ENCODE measurements at regions not wholly inside any gene's neighbourhood (a gene's known extent, or its start where the extent isn't known, plus 50 kb on each side); places are given as distances from the start of the nearest gene placed in this dataset.

DNA sequence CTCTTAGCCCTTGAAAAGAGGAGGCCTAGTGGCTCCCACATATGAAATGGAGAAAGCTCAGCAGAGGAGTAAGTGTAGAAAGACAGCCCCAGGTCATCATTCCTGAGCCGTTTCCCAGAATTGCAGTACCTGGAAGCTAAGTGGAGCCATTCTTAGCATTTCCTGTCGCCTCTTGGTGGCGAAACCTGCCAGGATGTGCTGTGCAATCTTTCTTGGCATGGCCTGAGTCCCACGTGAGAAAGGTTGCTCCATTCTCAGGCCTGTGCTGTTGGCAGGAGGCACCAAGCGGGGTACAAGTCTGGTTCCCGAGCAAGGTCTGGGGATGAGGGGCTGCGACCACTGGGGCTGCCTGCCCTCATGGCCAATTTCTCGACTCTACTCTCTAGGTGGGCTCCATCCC is 207.2 kb upstream of the TPM1 start:
- peak in 1 of 2 experiments; percentile 45 for DNase-seq (ENCODE audit: low read depth in 1 of 2, low spot score in 1 of 2)
- in situ Hi-C loops (cut with HindIII; ENCODE audit: low pct_unique_long_range_greater_than_20kb, low sequenced_read_pairs): no loop called here
- TF ChIP-seq JUND (IDR thresholded peaks at IDR 0.05; ENCODE audit: low read depth): no peak

DNA sequence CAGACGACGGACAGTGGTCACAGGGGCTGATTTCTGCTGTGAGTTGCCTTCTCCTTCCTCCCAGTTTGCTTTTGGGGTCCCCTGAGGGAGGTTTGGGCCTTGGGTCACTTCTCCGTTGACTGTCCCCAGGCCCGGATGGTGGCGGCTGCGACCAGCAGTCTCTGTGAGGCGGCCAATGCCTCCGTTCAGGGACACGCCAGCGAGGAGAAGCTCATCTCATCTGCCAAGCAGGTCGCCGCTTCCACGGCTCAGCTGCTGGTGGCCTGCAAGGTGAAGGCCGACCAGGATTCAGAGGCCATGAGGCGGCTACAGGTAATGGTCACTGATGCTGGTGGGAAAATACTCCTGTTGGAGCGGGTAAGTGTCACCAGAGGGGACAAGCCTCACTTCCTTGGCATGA is 206.8 kb upstream of the TPM1 start:
- DNase-seq (ENCODE audit: low read depth in 1 of 2, low spot score in 1 of 2): no peak
- in situ Hi-C loops (cut with HindIII; ENCODE audit: low pct_unique_long_range_greater_than_20kb, low sequenced_read_pairs): no loop called here
- TF ChIP-seq JUND (IDR thresholded peaks at IDR 0.05; ENCODE audit: low read depth): no peak

DNA sequence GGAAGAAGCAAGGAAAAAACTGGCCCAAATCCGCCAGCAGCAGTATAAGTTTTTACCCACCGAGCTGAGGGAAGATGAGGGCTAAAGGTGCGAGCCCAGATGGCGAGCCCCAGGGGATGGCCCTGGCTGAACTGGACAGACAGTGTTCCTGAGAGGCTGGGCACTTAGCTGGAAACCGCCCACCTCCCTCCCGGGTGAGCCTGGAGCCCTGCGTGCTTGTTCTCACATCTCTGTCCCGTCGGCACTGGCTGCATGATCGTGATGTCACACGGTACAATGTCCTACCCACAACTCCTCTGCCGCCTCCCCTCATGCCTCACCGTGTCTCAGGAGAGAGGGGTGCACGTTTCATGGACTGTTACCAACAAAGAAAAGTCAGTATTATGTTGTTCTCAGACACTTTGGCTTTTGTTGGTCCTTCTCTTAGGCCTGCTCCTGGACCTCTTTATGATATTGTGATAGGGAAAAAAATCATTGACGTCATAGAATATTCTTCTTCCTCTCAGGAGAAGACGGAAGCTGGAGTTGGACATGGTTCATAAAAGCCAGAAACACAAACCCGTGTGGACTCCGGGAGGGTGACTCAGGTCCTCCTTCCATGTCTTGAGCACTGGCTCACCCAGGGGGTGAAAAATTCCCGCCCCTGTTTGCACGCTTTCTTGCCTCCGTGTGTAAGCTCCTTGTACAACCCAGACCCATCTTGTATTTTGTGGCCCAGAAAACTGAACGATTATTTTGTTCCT is 201.8 kb upstream of the TPM1 start:
- in situ Hi-C loops (cut with HindIII; ENCODE audit: low pct_unique_long_range_greater_than_20kb, low sequenced_read_pairs): no loop called here
- TF ChIP-seq JUND (IDR thresholded peaks at IDR 0.05; ENCODE audit: low read depth): no peak
- no peak for DNase-seq (ENCODE audit: low read depth in 1 of 2, low spot score in 1 of 2)

DNA sequence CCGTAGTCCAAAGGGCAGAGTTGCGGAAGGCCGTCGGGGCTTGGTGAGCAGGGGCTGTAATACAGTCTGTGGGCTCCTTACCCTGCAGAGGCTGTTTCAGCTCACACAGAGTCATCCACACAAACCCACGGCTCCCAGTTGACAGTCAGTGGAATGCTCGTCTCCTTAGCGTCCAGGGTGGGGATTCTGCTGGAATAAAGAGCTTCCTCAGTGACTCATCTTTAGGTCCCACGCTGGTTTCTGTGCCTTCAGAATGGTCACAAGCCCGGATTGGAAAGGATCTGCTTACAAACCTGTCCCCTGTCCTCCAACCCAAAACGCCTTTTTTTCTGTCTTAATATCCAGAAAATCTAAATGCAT is 201.3 kb upstream of the TPM1 start:
- DNase-seq (ENCODE audit: low read depth in 1 of 2, low spot score in 1 of 2): no peak
- no peak for TF ChIP-seq JUND (IDR thresholded peaks at IDR 0.05; ENCODE audit: low read depth)
- in situ Hi-C loops (cut with HindIII; ENCODE audit: low pct_unique_long_range_greater_than_20kb, low sequenced_read_pairs): no loop called here

DNA sequence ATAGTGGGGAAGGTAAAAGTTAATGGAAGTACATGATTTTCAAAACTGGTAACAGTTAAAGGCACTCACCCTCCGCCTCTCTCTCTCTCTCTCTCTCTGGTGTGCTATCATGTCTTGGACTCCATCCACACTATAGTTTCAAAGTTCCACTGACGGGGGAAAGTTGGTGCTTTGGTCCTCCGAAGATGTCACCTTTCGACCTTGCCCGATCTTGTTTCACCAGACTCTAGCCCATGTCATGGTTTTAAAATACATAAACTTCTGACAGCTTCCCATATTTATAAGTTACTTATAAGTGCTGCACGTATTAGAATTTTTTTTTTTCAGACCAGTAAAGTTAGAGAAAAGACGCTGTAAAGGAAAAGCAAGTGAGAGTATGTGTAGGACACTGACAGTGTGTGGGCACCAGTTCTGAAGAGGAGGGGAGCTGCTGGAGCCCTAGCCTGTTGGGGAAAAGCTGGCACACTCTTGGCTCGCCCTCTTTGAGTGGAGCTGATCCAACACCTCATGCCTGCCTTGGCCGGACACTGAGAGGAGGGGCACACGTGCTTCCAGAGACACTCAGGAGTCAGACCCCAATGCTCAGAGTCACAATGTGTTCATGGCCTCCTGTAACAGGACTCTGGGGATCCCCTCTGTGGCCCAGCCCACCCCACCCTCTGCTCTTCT is 200.5 kb upstream of the TPM1 start:
- in situ Hi-C loops (cut with HindIII; ENCODE audit: low pct_unique_long_range_greater_than_20kb, low sequenced_read_pairs): no loop called here
- no peak for TF ChIP-seq JUND (IDR thresholded peaks at IDR 0.05; ENCODE audit: low read depth)
- no peak for DNase-seq (ENCODE audit: low read depth in 1 of 2, low spot score in 1 of 2)

DNA sequence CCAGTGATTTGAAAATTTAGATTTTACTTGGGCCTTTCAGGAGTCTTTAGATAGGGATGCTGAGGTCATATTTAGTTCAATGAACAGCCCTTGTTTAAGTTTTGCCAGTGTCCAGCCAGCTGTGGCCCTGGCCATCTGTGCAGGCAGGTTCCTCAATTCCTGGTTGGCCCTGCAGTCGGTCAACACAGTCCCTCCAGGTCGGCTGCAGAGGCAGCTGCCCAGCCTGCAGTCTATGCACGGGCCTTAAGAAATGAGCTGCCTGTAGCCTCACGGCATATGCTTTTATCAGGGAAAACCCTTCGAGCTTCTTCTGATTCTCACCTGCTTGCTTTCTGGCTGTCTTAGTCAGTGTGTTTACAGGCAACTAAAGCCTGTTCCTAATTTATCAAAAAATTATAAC is 199.2 kb upstream of the TPM1 start:
- no peak for DNase-seq (ENCODE audit: low read depth in 1 of 2, low spot score in 1 of 2)
- no peak for TF ChIP-seq JUND (IDR thresholded peaks at IDR 0.05; ENCODE audit: low read depth)
- in situ Hi-C loops (cut with HindIII; ENCODE audit: low pct_unique_long_range_greater_than_20kb, low sequenced_read_pairs): no loop called here

DNA sequence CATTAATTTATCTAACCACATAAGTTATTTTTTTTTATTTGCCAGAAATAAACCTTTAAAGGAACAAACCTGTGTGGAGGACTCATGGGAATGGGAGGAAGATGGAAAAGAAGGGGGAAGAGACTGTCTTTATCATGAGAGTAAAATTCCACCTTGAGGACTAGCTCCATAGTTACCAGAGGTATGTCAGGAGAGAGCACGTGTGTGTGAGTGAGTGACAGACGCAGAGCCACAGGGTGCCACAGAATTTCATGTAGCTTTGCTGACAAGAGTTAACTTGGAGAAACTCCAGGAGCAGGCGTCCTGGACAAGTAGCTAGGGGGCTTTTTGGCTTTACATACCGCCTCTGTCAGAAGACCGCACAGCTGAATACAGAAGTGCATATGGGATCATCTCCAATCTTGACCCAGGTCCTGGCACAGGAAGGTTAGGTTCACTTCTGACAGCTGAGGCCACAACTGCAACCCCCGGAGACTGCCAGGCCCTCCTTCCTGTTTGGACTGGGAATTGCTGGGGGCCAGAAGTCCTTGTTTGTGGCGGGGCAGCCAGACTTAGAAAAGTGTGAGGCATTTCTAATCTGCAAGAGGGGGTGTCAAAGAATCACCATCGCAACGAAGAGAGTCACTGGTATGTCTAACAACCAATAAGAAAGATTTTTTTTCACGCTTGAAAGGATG is 197.8 kb upstream of the TPM1 start:
- no peak for TF ChIP-seq JUND (IDR thresholded peaks at IDR 0.05; ENCODE audit: low read depth)
- no peak for DNase-seq (ENCODE audit: low read depth in 1 of 2, low spot score in 1 of 2)
- in situ Hi-C loops (cut with HindIII; ENCODE audit: low pct_unique_long_range_greater_than_20kb, low sequenced_read_pairs): no loop called here

DNA sequence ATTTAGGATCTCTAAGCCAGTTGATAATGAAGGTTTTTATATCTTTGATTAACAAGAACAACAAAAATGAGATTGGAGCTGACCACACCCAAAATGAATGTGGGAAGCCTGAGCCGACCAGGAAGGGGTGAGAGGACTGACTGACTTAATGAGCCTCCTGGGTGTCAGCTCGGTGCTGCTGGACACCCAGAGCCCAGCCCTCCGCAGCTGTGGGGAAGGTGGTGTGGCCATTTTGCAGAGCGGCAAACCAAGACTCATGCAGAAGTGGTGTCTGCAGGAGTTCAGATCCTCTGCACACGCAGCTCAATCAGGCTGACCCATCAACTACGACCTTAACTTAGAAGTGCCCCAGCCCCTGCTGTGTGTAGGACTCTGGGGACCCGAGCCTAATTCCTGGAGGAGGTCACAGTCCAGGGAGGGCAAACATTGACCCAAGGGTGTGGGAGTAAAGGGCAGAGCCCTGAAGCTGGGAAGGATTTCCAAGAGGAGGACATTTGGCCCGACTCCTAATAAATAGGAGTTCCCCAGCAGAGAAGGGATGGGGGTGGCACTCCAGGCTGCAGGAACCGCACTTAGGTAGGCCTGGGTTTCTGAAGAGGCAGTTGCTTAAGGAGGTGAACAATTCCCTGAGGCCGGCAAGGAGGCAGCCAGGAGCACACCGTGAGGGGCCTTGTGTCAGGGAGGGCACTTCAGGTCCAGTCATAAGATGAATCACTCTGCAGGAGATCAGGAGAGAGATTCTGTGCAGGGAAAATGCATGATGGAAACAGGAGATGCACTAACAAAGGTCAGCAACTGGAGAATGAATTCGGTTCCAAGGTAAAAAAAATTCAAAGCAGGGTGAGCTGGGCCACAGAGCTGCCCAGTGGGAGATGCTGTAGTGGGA is 197.1 kb upstream of the TPM1 start:
- DNase-seq (ENCODE audit: low read depth in 1 of 2, low spot score in 1 of 2): no peak
- no peak for TF ChIP-seq JUND (IDR thresholded peaks at IDR 0.05; ENCODE audit: low read depth)
- in situ Hi-C loops (cut with HindIII; ENCODE audit: low pct_unique_long_range_greater_than_20kb, low sequenced_read_pairs): no loop called here

DNA sequence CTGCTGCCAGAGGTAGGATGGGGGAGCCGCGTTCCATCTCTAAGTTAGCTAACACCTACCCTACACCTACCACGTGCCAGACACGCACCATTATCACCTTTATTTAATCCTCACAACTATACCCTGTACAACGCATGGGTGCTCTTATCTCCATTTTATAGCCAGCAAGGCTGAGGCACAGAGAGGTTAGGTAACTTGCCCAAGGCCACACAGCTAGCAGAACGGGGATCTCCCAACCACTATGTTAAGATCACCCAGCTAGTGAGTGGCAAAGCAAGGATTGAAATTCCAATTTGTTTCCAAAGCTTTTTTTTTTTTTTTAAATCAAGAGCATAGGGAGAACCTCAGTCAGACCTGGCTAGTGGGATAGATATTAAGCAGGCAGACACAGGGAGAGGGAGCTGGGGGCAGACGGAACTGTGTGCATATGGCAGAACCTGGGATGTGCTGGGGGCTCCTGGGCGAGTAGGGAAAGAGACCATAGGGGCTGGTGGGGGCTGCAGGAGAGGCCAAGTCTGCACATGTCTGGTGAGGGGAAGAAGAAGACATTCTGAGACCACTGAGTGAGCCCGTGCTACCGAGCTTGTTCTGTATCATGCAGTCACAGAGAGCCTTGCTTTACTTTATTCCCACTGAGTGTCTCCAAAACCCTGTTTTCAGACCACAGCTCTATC is 196.3 kb upstream of the TPM1 start:
- no peak for TF ChIP-seq JUND (IDR thresholded peaks at IDR 0.05; ENCODE audit: low read depth)
- in situ Hi-C loops (cut with HindIII; ENCODE audit: low pct_unique_long_range_greater_than_20kb, low sequenced_read_pairs): no loop called here
- no peak for DNase-seq (ENCODE audit: low read depth in 1 of 2, low spot score in 1 of 2)

DNA sequence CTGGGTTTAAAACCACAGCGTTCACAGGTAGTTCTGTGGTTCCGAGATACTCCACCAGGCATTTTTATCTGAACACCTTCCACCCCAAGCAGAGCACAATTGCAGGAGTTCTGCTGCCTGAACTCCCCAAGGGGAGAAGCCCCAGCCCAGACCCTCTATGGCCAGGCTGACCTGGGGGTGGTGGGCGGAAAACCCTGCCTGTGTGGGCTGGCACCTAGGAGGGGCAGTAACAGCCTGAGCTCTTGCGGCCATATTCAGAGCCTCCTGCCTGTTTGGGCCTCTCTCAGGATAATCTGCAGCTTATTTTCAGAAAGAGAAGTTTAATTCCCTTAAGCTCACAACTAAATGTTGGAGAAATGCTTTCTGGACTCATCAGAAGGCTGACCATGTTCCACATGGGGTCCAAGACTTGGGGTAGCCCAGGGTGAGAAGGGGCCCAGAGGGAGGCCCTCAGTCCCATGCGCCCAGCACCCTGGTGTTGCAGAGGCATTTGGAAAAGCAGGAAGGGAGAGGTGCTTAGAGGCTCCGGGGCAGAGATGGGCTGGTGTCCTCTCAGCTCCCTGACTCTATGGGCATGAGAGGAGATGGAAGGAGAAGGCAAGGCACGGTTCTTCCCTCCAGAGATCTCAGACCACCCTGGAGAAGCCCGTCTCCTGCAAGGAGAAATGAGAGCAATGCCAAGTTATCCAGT is 195.6 kb upstream of the TPM1 start:
- in situ Hi-C loops (cut with HindIII; ENCODE audit: low pct_unique_long_range_greater_than_20kb, low sequenced_read_pairs): no loop called here
- no peak for TF ChIP-seq JUND (IDR thresholded peaks at IDR 0.05; ENCODE audit: low read depth)
- no peak for DNase-seq (ENCODE audit: low read depth in 1 of 2, low spot score in 1 of 2)

DNA sequence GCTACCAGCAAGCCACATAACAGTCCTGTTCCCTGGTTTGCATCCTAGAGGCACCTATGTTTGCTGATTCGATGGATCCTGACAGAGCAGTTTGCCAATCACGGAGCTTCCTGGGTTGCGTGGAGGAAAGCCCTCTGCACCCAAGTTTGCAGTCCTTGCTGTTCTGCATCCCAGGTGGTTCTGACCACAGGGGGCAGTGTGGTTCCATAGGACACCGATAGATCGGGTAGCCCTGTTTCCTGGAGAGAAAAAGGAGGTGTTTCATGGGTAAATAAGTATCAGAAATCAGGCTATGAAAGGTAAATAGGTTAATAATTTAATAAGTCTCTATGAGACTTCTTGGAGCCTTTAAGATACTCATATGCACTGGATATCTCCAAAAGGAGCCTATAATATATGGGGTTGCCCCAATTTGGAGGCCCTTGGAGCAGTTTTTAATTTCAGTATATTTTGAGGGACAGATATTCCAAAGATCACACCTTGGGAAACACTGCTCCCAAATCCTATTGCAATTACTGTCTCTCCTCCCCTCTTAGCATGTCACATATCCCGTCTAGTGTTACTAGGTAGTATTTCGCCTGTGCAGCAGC is 194.6 kb upstream of the TPM1 start:
- in situ Hi-C loops (cut with HindIII; ENCODE audit: low pct_unique_long_range_greater_than_20kb, low sequenced_read_pairs): no loop called here
- TF ChIP-seq JUND (IDR thresholded peaks at IDR 0.05; ENCODE audit: low read depth): no peak
- peak in 1 of 2 experiments; percentile 81 for DNase-seq (ENCODE audit: low read depth in 1 of 2, low spot score in 1 of 2)
